ENCODE measurements at regions not wholly inside any gene's neighbourhood (a gene's known extent, or its start where the extent isn't known, plus 50 kb on each side); places are given as distances from the start of the nearest gene placed in this dataset.

DNA sequence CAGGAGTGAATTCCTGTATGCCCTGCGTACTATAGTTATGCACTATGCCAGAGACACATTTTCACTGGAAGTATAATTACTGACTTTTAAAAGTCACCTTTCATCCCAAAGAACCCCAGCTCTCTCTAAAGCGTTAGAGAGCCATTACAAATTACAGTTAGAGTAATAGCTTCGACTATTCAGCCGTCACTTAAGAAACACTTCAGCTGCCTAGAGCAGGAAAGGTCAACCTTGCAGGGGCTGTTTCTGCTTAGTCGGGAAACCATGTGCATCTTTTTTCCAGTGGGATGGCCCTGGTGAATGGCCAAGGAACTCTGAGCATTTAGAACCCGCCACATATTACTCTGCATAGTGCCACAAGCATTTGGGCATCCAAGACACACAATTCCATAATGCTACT, 235.9 kb downstream of the ARRDC4 start:
- DNase-seq (ENCODE audit: low read depth in 2 of 2), result no peak

DNA sequence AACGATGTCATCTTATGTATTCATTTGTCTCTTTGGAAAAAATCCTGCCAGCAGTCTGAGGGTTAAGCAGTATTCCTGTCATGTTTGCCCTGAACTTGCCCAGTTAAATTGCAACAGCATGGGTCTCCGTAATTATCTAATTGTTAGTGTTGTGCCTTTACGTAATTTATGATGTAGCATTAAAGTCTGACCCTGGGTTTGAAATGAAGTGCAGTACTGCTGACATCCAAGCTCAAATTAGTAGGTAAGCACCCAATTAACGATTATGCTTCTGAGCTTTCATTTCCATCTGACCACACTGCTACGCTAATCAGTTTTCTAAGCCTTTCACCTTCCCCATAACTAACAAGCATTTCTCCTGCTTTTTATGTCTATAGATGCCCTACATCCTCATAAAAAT, 241.8 kb downstream of the ARRDC4 start:
- no peak for DNase-seq (ENCODE audit: low read depth in 2 of 2)

DNA sequence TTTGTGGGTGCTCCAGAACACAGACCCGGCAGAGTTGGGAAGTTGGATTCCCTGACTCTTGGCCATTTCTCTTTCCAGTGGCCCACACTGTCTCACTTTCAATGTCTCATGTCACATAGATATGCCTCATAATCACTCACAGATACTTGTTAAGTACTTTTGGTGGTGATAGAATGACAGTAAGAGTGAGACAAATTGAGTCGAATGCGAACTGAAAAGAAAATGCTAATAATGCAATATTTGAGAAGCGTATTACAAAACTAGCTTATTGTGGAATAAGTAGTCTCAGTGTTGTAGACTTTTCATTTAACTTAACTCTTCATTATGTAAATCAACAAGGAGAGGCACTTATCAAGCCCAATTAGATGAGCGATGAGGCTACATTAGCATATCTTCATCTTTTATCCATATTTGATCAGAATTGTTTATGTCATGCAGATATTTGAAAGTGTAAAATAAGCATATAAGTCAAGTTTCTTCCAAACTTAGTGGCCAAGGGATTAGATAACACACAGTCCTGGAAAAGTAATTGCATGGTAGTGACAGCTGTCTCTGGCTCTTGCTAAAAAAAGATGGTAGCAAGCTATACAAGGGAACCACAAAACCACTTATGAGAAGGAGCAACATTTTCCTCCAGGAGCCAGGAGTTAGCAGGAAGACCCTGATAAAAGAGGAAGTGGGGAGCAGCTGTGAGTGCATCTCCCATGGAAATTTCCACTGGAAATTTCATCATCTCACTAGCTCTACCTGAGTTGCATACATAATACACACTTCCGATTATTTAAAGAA, 243.6 kb downstream of the ARRDC4 start:
- no peak for DNase-seq (ENCODE audit: low read depth in 2 of 2)

GRCh38 chr15:98207928-98208327, 247.4 kb downstream of the ARRDC4 start:
- no peak for DNase-seq (ENCODE audit: low read depth in 2 of 2)

GRCh38 chr15:98213346-98213979, 253.0 kb downstream of the ARRDC4 start:
- DNase-seq (ENCODE audit: low read depth in 2 of 2), result no peak

- DNase-seq (ENCODE audit: low read depth in 2 of 2), result no peak
Measured at GRCh38 chr15:98216166-98216565, 255.7 kb downstream of the ARRDC4 start.

DNA sequence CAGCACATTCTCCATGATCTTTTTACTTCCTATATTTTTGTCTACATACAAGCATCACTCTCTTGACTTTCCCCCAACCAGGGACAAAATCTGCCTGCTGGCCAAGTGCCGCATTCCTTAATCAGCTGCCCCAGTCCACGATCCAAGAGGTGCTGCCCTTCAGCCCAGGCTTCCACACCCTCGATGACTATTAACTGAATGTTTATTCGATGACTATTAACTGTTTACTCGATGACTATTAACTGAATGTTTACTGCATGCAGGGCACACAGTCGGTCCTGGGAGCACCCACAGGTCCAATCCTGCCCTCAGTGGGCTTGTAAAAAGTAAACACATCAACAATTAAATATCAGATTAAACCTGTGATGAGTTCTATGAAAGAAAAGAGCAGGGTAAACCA, 256.9 kb downstream of the ARRDC4 start:
- no peak for DNase-seq (ENCODE audit: low read depth in 2 of 2)

DNA sequence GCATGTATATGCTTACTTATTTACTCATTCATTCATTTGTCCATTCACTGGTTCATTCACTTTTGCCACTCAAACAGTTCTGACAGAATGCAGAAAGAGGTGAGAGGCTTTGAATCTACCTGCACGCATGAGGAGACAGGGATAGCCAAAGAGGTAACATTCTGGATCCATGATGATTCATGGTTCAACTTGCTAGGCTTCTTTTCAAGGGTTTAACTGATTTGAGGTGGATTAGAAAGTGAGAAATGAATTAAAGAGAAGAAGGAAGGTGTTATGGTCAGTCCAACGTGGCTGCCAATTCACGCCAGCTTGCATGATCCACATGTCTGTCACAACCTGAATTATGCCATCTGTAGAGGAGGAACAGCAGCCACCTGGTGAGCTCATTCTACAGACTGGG, 260.6 kb downstream of the ARRDC4 start:
- DNase-seq (ENCODE audit: low read depth in 2 of 2), result no peak

DNA sequence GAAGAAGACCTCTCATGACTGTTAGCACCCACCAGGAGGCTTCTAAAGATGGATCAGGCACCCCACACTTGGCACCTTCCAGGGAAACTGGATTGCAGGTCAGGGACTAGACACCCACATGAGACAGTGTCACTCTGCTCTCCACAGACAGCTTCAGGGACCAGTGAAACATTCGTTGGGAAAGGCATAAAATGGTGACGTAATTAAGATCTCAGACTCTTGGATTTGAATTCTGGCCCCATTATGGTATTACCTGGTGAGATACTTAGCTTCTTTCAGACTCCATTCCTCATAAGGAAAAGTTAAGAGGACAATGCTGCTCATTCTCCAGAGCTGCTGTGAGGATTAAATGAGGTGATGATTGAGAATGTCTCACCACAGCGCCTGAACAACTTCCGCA, 261.1 kb downstream of the ARRDC4 start:
- no peak for DNase-seq (ENCODE audit: low read depth in 2 of 2)

DNA sequence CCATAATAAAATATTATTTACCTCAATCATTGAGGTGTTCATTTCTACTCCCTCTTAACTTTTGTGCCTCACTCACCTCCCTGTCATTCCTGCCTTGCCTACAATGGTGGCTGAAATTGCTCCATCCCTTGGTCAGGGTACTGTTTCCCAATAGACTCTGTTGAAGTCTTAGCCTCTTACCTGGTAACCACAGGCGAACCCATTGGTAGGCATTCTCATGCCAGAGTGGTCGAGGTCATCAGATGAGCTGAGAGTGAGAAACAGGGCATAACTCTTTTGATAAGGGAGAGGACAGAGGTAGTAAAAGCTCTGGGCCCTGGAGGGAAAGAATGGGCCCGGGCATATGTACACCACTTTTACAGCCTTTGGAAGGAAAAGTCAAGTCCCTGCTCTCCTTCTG, 265.6 kb downstream of the ARRDC4 start:
- no peak for DNase-seq (ENCODE audit: low read depth in 2 of 2)

DNA sequence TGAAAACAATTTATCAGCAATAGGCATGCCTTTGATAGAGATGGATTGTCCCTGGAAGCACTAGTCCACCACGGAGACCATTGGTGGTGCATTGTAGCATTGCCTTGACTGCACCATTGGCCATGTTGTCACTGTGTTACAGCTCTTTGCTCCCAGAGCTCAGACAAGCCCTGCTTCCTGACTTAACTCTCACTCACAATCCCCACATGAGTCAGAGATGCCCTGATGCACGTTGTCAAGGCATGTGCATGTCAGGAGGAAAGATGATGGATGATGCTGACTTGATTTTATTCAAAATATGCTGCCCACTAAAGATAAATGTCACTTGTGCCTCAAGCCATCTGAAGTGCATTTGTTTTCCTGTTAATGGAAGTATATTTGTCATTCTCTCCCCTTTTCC, 266.1 kb downstream of the ARRDC4 start:
- DNase-seq (ENCODE audit: low read depth in 2 of 2), result no peak

GRCh38 chr15:98228846-98229245, 268.3 kb downstream of the ARRDC4 start:
- DNase-seq (ENCODE audit: low read depth in 2 of 2), result no peak

DNA sequence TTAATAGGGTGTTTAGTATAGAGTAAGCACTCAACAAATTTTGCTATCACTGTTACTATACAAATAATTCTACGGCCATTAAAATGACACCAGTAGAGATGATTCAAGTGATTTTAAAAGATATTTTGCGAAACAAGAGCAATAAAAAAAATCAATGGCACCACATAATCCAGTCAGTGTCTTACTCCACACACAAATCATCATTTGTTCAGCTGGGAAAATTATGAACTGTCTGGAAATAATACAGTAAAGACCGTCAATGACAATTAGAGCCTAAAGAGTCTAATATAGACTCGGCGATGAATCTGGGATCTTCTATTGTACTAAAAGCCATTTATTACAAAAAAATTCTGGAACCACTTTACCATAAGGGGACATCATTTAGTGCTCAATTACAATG, 270.5 kb downstream of the ARRDC4 start:
- DNase-seq (ENCODE audit: low read depth in 2 of 2), result no peak

DNA sequence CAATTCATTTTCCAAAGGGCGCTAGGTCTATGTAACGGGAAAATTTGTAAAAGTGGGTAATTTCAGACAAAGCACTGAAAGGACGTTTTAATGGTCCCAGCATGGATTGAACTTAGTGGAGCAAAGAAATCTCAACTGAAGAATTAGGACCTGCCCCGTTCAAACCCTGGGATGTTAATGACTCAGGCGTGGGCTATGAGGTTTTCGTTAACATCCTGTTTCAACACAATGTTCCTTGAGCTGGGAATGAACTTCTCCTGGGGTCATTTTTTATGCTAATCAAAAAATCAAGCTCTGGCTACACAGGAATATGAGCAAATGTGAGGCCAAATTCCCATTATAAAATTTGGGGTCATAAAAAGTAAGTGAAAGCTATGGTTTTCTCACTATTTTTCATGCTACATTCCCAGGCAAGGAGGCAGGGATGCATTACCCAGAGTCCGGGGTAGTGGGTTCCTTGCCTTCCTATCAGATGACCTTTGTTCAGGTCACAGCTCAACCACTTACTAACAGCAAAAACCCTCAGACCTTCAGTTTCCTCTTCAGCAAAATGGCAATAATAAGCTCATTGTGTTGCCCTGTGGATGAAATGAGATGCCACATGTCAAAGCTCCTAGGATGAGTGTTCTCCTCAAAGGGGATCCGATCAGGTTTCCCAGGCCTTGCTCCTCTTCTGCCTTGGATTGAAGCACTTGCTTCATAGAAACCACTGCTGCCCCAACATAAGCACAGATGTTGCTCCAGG, 271.4 kb downstream of the ARRDC4 start:
- no peak for DNase-seq (ENCODE audit: low read depth in 2 of 2)

DNA sequence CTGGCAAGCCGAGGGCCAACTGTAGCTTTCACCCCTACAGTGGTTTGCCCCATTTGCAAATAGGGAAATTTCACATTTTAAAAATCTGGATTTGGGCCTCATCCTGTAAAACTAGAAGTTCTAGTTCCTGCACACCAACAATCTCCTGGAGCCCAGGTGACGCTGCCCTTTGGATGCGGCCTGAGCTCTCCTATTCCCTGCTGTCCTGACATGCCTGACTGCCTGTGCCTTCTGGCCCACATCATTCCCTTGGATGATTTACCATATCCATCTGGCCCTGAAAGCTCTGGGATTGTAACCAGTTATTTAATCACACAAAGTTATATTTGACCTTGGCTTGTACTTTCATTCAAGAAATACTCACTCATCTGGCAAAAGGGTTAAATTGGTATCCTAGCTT, 272.3 kb downstream of the ARRDC4 start:
- DNase-seq (ENCODE audit: low read depth in 2 of 2), result no peak

- no peak for DNase-seq (ENCODE audit: low read depth in 2 of 2)
Measured at GRCh38 chr15:98233873-98234272, 273.4 kb downstream of the ARRDC4 start.

DNA sequence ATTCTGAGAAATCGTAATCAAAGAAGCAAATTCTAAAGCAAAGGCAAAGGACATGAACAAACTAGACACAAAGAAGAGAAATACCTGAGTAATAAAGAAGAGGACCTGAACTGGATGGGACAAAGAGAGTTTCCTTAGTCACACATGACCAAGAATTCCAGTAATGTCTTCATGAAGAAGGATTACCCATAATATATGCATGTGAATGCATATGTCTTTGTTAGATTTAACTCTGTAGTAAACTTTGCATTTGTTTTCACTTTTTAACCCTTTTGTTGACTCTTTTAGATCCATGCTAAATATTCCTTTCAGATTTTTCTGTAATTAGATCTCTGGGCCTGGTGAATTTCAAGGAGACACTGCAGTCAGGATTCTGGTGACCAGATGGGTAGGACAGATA, 279.8 kb downstream of the ARRDC4 start:
- DNase-seq (ENCODE audit: low read depth in 2 of 2), result no peak

- DNase-seq (ENCODE audit: low read depth in 2 of 2), result no peak
Measured at GRCh38 chr15:98241032-98241554, 280.6 kb downstream of the ARRDC4 start.

DNA sequence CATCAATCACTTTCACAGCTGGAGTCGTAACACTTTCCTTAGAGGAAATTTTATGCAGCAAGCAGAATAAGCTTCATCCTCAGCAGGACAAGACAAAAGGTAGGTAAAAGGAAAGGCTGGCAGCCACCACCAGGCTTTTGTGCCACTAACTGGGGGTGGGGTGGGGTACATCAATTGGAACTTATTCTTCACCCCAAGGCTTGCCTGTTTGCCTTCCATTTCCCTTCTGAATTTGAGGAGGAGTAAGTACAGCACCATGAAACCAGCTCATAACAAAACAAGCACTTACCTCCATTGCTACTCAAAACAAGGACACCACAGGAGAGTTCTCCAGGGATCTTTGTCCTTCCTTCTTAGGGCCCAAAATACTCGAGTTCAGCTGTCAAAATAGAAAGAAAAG, 296.8 kb downstream of the ARRDC4 start:
- no peak for DNase-seq (ENCODE audit: low read depth in 2 of 2)

DNA sequence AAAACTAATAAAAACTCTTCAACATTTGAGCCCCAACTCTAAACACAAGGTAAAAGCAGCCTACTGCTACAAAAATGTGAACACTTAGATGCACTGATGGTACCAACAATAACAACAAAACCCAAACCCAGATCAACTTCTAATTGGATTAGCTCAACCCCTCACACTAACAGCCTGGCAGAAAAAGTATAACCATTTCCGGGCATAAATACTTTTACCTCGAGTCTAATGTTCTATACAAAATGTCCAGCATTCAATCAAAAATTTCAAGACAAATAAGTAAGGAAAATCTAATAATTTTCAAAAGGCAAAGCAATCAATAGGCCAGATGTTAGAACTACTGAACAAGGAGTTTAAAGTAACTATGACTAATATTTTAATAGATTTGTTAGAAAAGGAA, 303.3 kb downstream of the ARRDC4 start:
- DNase-seq (ENCODE audit: low read depth in 2 of 2), result no peak

- DNase-seq (ENCODE audit: low read depth in 2 of 2), result no peak
Measured at GRCh38 chr15:98266295-98266694, 305.8 kb downstream of the ARRDC4 start.

DNA sequence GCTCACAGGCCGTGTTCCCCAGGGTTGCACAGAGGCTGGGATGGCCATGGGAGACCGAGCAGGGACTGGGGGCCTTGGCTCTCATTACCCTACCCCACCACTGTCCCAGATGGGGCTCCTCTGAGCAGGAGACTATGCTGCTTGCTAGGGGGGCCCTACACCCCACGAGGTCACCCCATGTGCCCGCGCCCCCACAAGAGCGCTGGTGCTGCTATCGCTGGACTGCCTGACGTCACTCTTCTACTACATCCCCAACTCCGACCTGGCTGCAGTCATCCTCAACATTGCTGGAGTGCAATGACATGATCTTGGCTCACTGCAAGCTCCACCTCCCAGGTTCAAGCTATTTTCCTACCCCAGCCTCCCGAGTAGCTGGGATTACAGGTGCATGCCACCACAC, 307.7 kb downstream of the ARRDC4 start:
- DNase-seq (ENCODE audit: low read depth in 2 of 2), result no peak

- no peak for DNase-seq (ENCODE audit: low read depth in 2 of 2)
Measured at GRCh38 chr15:98272625-98273024, 312.1 kb downstream of the ARRDC4 start.

Measured in stimulated activated CD4-positive, alpha-beta T cell treated with anti-CD3 and anti-CD28 coated beads, Interleukin-4, amount 100 ng/mL, for 48 hours (primary cell).